Activated T-helper 2 cell treated with anti-CD3 and anti-CD28 coated beads, Interferon-gamma antibody, Interleukin-2, Interleukin-4, amounts not matched to agents 10 μg/mL and 5 μg/mL and 100 μg/mL, durations not matched to agents 14 hours and 24 hours and 36 hours (primary cell): ENCODE measurements at regions not wholly inside any gene's neighbourhood (a gene's known extent, or its start where the extent isn't known, plus 50 kb on each side); places are given as distances from the start of the nearest gene placed in this dataset.

Experiments
- DNase-seq: peaks from one replicate; pipeline ENCODE4 v3.0.0; 2021; ENCODE audit warnings: low spot score
- H3K27ac Mint-ChIP-seq: one replicate; pipeline ENCODE4 v1.8.0; 2021; ENCODE audit warnings: mixed read lengths
- H3K27me3 Mint-ChIP-seq: one replicate; pipeline ENCODE4 v1.8.0; 2021; ENCODE audit warnings: low read depth, mixed read lengths
- H3K36me3 Mint-ChIP-seq: one replicate; pipeline ENCODE4 v1.8.0; 2021; ENCODE audit warnings: low read depth, mixed read lengths
- H3K4me1 Mint-ChIP-seq: one replicate; pipeline ENCODE4 v1.8.0; 2021; ENCODE audit warnings: low read depth, mixed read lengths
- H3K4me3 Mint-ChIP-seq: one replicate; pipeline ENCODE4 v1.8.0; 2021; ENCODE audit warnings: low read depth, mild to moderate bottlenecking, moderate library complexity, mixed read lengths
- H3K9me3 Mint-ChIP-seq: one replicate; pipeline ENCODE4 v1.8.0; 2021; ENCODE audit warnings: mixed read lengths
- intact Hi-C: fragments of 100-400 bp; cut with micrococcal nuclease; formaldehyde crosslinking; loops from one replicate; pipeline ENCODE4 v1.15.1; 2023

- peaks cover 6% of the 10 kb centered on the region for H3K9me3 Mint-ChIP-seq
- peaks cover 5% of the 10 kb centered on the region for H3K4me1 Mint-ChIP-seq
- no peak overlapping the region for H3K4me3 Mint-ChIP-seq
- no peak overlapping the region for H3K27ac Mint-ChIP-seq
- intact Hi-C loops = no loop called here
- no peak for DNase-seq
- H3K36me3 Mint-ChIP-seq = peaks cover 4% of the 10 kb centered on the region
- no peaks in the 10 kb centered on the region for H3K27me3 Mint-ChIP-seq
Observed at GRCh38 chrX:38965888-38966287, 164.6 kb downstream of the MID1IP1 start.

GRCh38 chrX:38968344-38969216, 167.3 kb downstream of the MID1IP1 start:
- Mint-ChIP-seq H3K27me3 (no peaks in the 10 kb centered on the region), H3K4me1 (peaks cover 9% of the 10 kb centered on the region), H3K9me3 (peaks cover 6% of the 10 kb centered on the region), H3K27ac (no peak overlapping the region), H3K4me3 (no peak overlapping the region), H3K36me3 (peaks cover 4% of the 10 kb centered on the region)
- DNase-seq = no peak
- intact Hi-C loops = no loop called here

DNA sequence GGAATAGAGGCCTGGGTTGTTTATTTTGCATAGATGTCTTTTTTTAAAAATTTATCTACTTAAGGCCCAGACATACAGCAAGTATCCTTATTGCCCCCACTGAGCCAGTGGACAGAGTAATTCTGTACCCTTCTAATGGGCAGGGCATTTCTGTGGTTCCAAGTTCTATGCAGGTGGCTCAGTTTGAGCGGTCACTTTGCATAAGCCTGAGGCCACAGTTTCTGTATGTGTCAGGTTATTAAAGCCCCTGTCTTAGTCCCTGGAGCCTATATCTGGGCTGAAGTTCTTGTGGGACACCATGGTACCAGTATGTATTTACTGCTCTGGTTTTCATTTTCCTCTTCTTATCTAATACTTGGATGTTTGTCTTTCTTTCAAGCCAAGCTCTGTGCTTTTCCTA, 168.8 kb downstream of the MID1IP1 start:
- H3K27ac Mint-ChIP-seq = no peak overlapping the region
- H3K27me3 Mint-ChIP-seq = no peaks in the 10 kb centered on the region
- no peaks in the 10 kb centered on the region for H3K36me3 Mint-ChIP-seq
- no peak for DNase-seq
- H3K9me3 Mint-ChIP-seq = peaks cover 3% of the 10 kb centered on the region
- H3K4me3 Mint-ChIP-seq = no peak overlapping the region
- intact Hi-C loops = loop anchor here (2.0 to 5.0 kb wide), 2 partner anchors 77 to 168 kb away; partner anchors contain the start of gene MID1IP1
- H3K4me1 Mint-ChIP-seq = peaks cover 9% of the 10 kb centered on the region

DNA sequence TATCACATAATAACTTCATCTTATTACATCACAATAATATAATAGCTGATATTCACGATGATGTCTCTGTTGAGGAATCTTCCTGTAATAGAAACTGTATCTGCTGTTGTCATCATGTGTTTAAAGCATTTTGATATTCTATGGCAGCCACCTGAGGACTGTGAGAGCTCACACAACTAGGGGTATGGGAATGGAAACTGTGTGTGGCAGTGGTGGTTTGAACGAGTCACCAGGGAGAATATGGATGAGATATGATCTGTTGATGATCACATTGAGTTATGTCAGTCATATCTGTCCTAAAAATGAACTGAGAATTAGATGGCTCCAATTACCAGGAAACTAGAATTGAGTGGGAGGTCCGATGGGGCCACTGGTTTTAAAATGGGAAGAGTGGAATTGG, 169.6 kb downstream of the MID1IP1 start:
- no peak for DNase-seq
- H3K27ac Mint-ChIP-seq = peak overlapping the region; percentile 5
- H3K9me3 Mint-ChIP-seq = peaks cover 3% of the 10 kb centered on the region
- H3K4me1 Mint-ChIP-seq = peaks cover 9% of the 10 kb centered on the region
- no peaks in the 10 kb centered on the region for H3K36me3 Mint-ChIP-seq
- intact Hi-C loops = loop anchor here (2.0 to 5.0 kb wide), 2 partner anchors 78 to 169 kb away; partner anchors contain the start of gene MID1IP1
- no peaks in the 10 kb centered on the region for H3K27me3 Mint-ChIP-seq
- H3K4me3 Mint-ChIP-seq = no peak overlapping the region

- Mint-ChIP-seq H3K9me3 (peaks cover 3% of the 10 kb centered on the region), H3K4me1 (peaks cover 11% of the 10 kb centered on the region), H3K4me3 (no peak overlapping the region), H3K27ac (no peak overlapping the region), H3K36me3 (no peaks in the 10 kb centered on the region), H3K27me3 (no peaks in the 10 kb centered on the region)
- no peak for DNase-seq
- intact Hi-C loops = loop anchor here (5.0 kb wide), 1 partner anchor 171 kb away; the partner anchor contains the start of gene MID1IP1
Observed at GRCh38 chrX:38973322-38973721, 172.1 kb downstream of the MID1IP1 start.

DNA sequence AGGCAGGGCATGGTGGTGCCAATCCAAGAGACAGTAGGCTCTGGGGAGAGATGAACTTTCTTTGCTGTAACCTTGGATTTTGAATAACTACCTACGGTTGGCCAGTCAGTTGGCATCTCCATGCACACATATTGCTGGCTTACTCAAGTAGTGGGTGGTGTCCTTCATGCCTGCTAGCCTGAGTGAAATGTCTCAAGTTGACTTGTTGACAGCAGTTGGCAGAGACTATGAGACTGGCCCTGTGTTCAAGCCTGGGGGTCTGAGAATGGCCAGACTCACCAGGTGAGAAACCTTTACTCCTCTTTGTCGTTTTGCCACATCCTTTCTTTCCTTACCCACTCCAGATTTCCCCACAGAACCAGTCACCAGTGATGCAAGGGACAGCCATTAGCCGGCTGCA, 173.3 kb downstream of the MID1IP1 start:
- intact Hi-C loops = loop anchor here (5.0 kb wide), 1 partner anchor 172 kb away; the partner anchor contains the start of gene MID1IP1
- Mint-ChIP-seq H3K4me1 (peaks cover 11% of the 10 kb centered on the region), H3K27me3 (no peaks in the 10 kb centered on the region), H3K9me3 (peaks cover 3% of the 10 kb centered on the region), H3K27ac (no peak overlapping the region), H3K4me3 (no peak overlapping the region), H3K36me3 (no peaks in the 10 kb centered on the region)
- DNase-seq = no peak

DNA sequence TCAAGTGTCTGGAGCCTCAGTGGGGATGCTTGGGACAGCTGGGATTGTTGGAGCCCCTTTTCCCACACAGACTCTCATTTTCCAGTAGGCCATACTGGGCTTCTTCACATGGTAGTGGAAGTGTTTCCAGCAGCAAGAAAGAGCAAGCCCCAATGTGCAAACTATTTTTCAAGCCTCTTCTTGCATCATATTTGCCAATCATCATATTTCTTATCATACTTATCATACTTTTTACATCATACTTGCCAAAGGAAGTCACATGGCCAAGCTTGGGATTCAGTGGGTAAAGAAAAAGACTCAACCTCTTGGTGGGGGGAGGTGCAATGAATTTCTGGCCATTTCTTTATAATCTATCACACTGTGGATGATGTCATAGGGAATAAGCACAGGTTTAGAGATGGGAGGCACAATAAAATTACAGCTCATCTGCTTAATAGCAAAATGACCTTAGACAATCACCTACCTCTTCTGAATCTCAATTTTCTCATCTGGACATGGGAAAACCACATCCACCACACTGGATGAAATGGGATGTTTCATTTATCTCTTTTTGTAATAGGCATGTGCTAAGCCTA, 174.2 kb downstream of the MID1IP1 start:
- intact Hi-C loops = no loop called here
- H3K9me3 Mint-ChIP-seq = peaks cover 3% of the 10 kb centered on the region

DNA sequence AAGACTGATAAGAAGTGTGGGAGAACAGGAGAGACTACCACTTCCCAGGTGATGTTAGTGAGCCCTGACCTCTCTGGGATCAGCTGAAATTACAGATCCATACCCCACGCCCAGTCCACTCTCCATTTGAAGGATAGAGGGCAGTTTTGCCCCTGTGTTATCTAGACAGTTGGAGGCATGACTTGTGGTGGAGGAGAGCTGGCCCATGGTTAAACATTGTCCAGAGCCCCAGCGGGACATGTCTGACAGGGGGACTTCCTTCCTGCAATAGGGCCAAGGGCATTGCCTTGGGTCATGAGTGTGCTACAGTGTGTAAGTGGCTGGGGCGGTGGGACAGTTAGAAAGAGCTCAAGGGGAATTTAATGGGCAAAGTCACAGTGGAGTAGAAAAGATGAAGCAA, 181.1 kb downstream of the MID1IP1 start:
- no peaks in the 10 kb centered on the region for H3K36me3 Mint-ChIP-seq
- no peaks in the 10 kb centered on the region for H3K9me3 Mint-ChIP-seq
- H3K27ac Mint-ChIP-seq = no peak overlapping the region
- no peak for DNase-seq
- H3K4me3 Mint-ChIP-seq = no peak overlapping the region
- H3K4me1 Mint-ChIP-seq = peaks cover 5% of the 10 kb centered on the region
- intact Hi-C loops = loop anchor here (10.0 kb wide), 1 partner anchor 228 kb away; no protein-coding TSS in a partner anchor
- no peaks in the 10 kb centered on the region for H3K27me3 Mint-ChIP-seq

More for the DNA sequence above, 174.2 kb downstream of the MID1IP1 start:
- Mint-ChIP-seq H3K36me3 (no peaks in the 10 kb centered on the region), H3K4me3 (no peak overlapping the region), H3K27me3 (no peaks in the 10 kb centered on the region), H3K27ac (no peak overlapping the region), H3K4me1 (peaks cover 11% of the 10 kb centered on the region)
- no peak for DNase-seq

DNA sequence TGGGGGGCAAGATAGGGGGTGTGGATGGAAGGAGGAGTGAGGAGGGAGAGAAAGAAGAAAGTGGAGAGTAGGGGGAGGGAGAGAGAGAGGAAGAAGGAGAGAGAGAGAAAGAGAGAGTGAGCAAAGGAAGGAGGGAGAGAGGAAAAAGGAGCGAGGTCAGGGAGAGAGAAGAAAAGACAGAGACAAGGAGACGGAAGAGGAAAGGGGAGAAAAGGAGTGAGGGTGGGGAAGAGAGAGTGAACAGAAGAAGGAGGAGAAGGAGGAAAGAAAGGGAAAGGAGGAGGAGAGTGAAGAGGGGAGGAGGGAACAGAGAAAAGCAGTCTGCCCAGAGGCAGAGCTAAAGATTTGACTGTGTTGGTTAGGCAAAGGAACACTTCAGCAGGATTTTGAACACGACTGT, 181.6 kb downstream of the MID1IP1 start:
- Mint-ChIP-seq H3K4me3 (no peak overlapping the region), H3K27ac (no peak overlapping the region), H3K36me3 (no peaks in the 10 kb centered on the region), H3K9me3 (no peaks in the 10 kb centered on the region), H3K27me3 (no peaks in the 10 kb centered on the region), H3K4me1 (peaks cover 5% of the 10 kb centered on the region)
- intact Hi-C loops = loop anchor here (10.0 kb wide), 1 partner anchor 228 kb away; no protein-coding TSS in a partner anchor
- no peak for DNase-seq

DNA sequence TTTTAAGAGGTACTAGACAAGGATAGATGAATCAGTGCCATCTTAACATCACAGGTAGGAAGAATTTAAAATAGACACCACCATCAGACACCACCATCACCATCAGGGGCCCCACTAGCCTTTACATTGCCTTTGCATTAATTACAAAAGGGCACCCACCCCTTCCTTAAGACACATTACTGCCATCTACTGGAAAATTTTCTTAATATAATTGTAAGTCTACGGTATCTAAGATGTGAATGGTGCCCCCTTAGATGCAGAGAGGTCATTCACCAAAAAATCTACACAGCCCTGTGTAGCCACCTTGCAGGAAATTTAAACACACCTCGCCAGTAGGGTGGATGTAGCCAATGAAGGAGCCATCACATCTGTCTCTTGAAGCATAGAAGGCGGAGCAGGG, 184.1 kb downstream of the MID1IP1 start:
- no peaks in the 10 kb centered on the region for H3K36me3 Mint-ChIP-seq
- H3K9me3 Mint-ChIP-seq = no peaks in the 10 kb centered on the region
- H3K27ac Mint-ChIP-seq = no peak overlapping the region
- no peak overlapping the region for H3K4me3 Mint-ChIP-seq
- peaks cover 5% of the 10 kb centered on the region for H3K4me1 Mint-ChIP-seq
- DNase-seq = no peak
- intact Hi-C loops = loop anchor here (10.0 kb wide), 1 partner anchor 231 kb away; no protein-coding TSS in a partner anchor
- H3K27me3 Mint-ChIP-seq = no peaks in the 10 kb centered on the region

DNA sequence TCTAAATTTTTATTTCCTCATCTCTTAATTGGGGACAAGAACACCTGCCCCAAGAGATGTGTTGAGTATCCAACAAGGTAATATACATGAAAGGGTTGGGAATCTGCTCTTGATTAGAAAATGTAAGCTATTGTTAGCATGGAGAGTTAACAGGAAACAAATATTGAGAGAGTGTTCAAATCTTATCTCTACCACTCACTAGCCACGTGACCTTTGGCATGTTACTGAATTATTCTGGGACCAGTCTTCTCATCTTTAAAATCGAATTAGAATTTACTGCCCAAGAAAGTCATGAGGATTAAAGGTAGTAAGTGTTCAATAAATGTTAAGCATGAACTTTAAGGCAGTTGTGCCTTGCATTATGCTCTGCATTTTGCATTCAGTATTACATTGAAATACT, 184.7 kb downstream of the MID1IP1 start:
- intact Hi-C loops = loop anchor here (10.0 kb wide), 1 partner anchor 231 kb away; no protein-coding TSS in a partner anchor
- H3K9me3 Mint-ChIP-seq = no peaks in the 10 kb centered on the region

GRCh38 chrX:38986586-38986985, 185.3 kb downstream of the MID1IP1 start:
- Mint-ChIP-seq H3K4me3 (no peak overlapping the region), H3K4me1 (peaks cover 5% of the 10 kb centered on the region), H3K36me3 (no peaks in the 10 kb centered on the region), H3K27me3 (no peaks in the 10 kb centered on the region), H3K9me3 (no peaks in the 10 kb centered on the region), H3K27ac (no peak overlapping the region)
- DNase-seq = no peak
- intact Hi-C loops = loop anchor here (10.0 kb wide), 1 partner anchor 232 kb away; no protein-coding TSS in a partner anchor

More for the DNA sequence above, 184.7 kb downstream of the MID1IP1 start:
- peaks cover 5% of the 10 kb centered on the region for H3K4me1 Mint-ChIP-seq
- H3K27ac Mint-ChIP-seq = no peak overlapping the region
- H3K27me3 Mint-ChIP-seq = no peaks in the 10 kb centered on the region
- H3K4me3 Mint-ChIP-seq = no peak overlapping the region
- no peak for DNase-seq
- H3K36me3 Mint-ChIP-seq = no peaks in the 10 kb centered on the region

GRCh38 chrX:38987198-38987651, 186.0 kb downstream of the MID1IP1 start:
- Mint-ChIP-seq H3K36me3 (no peaks in the 10 kb centered on the region), H3K27me3 (no peaks in the 10 kb centered on the region), H3K27ac (no peak overlapping the region), H3K9me3 (no peaks in the 10 kb centered on the region), H3K4me3 (no peak overlapping the region), H3K4me1 (peaks cover 5% of the 10 kb centered on the region)
- intact Hi-C loops = loop anchor here (10.0 kb wide), 1 partner anchor 232 kb away; no protein-coding TSS in a partner anchor
- no peak for DNase-seq
